ENCODE measurements at regions not wholly inside any gene's neighbourhood (a gene's known extent, or its start where the extent isn't known, plus 50 kb on each side); places are given as distances from the start of the nearest gene placed in this dataset.

DNA sequence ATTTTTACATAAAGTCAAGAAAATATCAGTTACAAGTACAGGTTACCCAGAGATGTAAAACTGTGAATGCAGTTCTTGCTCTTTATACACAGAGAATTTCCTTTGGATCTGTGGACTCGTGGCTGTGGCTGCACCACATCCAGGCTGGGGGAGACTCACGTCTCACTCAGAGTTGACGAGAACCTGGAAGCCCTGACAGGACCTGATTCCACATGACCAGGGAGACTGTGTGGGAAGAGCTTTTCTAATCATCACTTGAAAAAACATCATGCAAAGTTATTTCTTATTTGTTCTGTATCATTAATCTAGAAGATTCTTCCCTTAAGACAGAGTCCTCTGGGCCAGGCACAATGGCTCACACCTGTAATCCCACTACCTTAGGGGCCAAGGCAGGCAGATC lies 1159.0 kb downstream of the RPIA start:
- TF ChIP-seq CTCF (IDR thresholded peaks at IDR 0.05) = no peak
- TF ChIP-seq, protein P1, sequence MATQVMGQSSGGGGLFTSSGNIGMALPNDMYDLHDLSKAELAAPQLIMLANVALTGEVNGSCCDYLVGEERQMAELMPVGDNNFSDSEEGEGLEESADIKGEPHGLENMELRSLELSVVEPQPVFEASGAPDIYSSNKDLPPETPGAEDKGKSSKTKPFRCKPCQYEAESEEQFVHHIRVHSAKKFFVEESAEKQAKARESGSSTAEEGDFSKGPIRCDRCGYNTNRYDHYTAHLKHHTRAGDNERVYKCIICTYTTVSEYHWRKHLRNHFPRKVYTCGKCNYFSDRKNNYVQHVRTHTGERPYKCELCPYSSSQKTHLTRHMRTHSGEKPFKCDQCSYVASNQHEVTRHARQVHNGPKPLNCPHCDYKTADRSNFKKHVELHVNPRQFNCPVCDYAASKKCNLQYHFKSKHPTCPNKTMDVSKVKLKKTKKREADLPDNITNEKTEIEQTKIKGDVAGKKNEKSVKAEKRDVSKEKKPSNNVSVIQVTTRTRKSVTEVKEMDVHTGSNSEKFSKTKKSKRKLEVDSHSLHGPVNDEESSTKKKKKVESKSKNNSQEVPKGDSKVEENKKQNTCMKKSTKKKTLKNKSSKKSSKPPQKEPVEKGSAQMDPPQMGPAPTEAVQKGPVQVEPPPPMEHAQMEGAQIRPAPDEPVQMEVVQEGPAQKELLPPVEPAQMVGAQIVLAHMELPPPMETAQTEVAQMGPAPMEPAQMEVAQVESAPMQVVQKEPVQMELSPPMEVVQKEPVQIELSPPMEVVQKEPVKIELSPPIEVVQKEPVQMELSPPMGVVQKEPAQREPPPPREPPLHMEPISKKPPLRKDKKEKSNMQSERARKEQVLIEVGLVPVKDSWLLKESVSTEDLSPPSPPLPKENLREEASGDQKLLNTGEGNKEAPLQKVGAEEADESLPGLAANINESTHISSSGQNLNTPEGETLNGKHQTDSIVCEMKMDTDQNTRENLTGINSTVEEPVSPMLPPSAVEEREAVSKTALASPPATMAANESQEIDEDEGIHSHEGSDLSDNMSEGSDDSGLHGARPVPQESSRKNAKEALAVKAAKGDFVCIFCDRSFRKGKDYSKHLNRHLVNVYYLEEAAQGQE (IDR thresholded peaks at IDR 0.05; ENCODE audit: insufficient read depth in 1 of 2, low read depth in 2 of 2, low read length in 1 of 2) = no peak

Data from Panc1 (cell line).